Chondrocyte (in vitro differentiated cells): ENCODE measurements at regions not wholly inside any gene's neighbourhood (a gene's known extent, or its start where the extent isn't known, plus 50 kb on each side); places are given as distances from the start of the nearest gene placed in this dataset.
"Not testable (repeated sequence)": the region's sequence is repeated elsewhere in the genome, so short reads cannot be mapped to it uniquely, and the experiment has no call there.

Source experiments
- DNase-seq: peaks from one replicate; pipeline ENCODE4 v3.0.0; 2021; ENCODE audit warnings: mixed read lengths, low spot score
- H3K27ac Mint-ChIP-seq: one replicate; pipeline ENCODE4 v1.8.0; 2021; ENCODE audit warnings: mild to moderate bottlenecking, moderate library complexity, mixed read lengths; ENCODE audit not compliant: unreplicated experiment
- H3K27me3 Mint-ChIP-seq: 2 replicates; pipeline ENCODE4 v1.8.0; 2021; ENCODE audit warnings: low read depth, mixed read lengths
- H3K36me3 Mint-ChIP-seq: 2 replicates; pipeline ENCODE4 v1.8.0; 2021; ENCODE audit warnings: low read depth, mixed read lengths
- H3K4me1 Mint-ChIP-seq: 2 replicates; pipeline ENCODE4 v1.8.0; 2021; ENCODE audit warnings: low read depth, mild to moderate bottlenecking, mixed read lengths
- H3K4me3 Mint-ChIP-seq: one replicate; pipeline ENCODE4 v1.8.0; 2021; ENCODE audit warnings: mild to moderate bottlenecking, moderate library complexity, mixed read lengths; ENCODE audit not compliant: unreplicated experiment
- H3K9me3 Mint-ChIP-seq: 2 replicates; pipeline ENCODE4 v1.8.0; 2021; ENCODE audit warnings: low read depth, mixed read lengths
- CTCF ChIP-seq: fragments of 200-600 bp; sonication (generic); IDR thresholded peaks from 2 replicates; pipeline ENCODE4 v1.5.0; 2021; ENCODE audit warnings: antibody characterized with exemption, mild to moderate bottlenecking, moderate library complexity

- DNase-seq: no peak
- Mint-ChIP-seq H3K27me3 (peaks cover 9% of the 10 kb centered on the region), H3K27ac (no peak overlapping the region), H3K9me3 (no peaks in the 10 kb centered on the region), H3K36me3 (peaks cover 2% of the 10 kb centered on the region), H3K4me3 (no peak overlapping the region), H3K4me1 (no peaks in the 10 kb centered on the region)
- TF ChIP-seq CTCF: no peak
Observed at GRCh38 chr5:120823328-120823727, 359.2 kb downstream of the PRR16 start.

GRCh38 chr5:120831646-120832045 is 367.5 kb downstream of the PRR16 start:
- H3K4me3 Mint-ChIP-seq, H3K27me3 Mint-ChIP-seq, H3K9me3 Mint-ChIP-seq, H3K4me1 Mint-ChIP-seq, H3K36me3 Mint-ChIP-seq, H3K27ac Mint-ChIP-seq, DNase-seq: not testable (repeated sequence)

- no peaks in the 10 kb centered on the region for H3K27me3 Mint-ChIP-seq
- H3K4me1 Mint-ChIP-seq: peaks cover 29% of the 10 kb centered on the region
- no peak overlapping the region for H3K4me3 Mint-ChIP-seq
- H3K9me3 Mint-ChIP-seq: no peaks in the 10 kb centered on the region
- H3K36me3 Mint-ChIP-seq: no peaks in the 10 kb centered on the region
- H3K27ac Mint-ChIP-seq: no peak overlapping the region
- no peak for TF ChIP-seq CTCF
- DNase-seq: no peak
Observed at GRCh38 chr5:120841830-120842229, 377.7 kb downstream of the PRR16 start.

- Mint-ChIP-seq H3K36me3 (no peaks in the 10 kb centered on the region), H3K27ac (no peak overlapping the region), H3K9me3 (no peaks in the 10 kb centered on the region), H3K27me3 (no peaks in the 10 kb centered on the region), H3K4me1 (peaks cover 29% of the 10 kb centered on the region), H3K4me3 (no peak overlapping the region)
- DNase-seq: no peak
- no peak for TF ChIP-seq CTCF
Observed at GRCh38 chr5:120843390-120843980, 379.4 kb downstream of the PRR16 start.

GRCh38 chr5:120848883-120849282 is 384.8 kb downstream of the PRR16 start:
- H3K9me3 Mint-ChIP-seq: no peaks in the 10 kb centered on the region
- no peaks in the 10 kb centered on the region for H3K36me3 Mint-ChIP-seq
- no peak for DNase-seq
- peaks cover 2% of the 10 kb centered on the region for H3K27me3 Mint-ChIP-seq
- TF ChIP-seq CTCF: no peak
- H3K27ac Mint-ChIP-seq: no peak overlapping the region
- H3K4me1 Mint-ChIP-seq: no peaks in the 10 kb centered on the region
- no peak overlapping the region for H3K4me3 Mint-ChIP-seq

- no peak overlapping the region for H3K27ac Mint-ChIP-seq
- H3K4me3 Mint-ChIP-seq: no peak overlapping the region
- no peaks in the 10 kb centered on the region for H3K9me3 Mint-ChIP-seq
- no peak for TF ChIP-seq CTCF
- H3K4me1 Mint-ChIP-seq: no peaks in the 10 kb centered on the region
- H3K27me3 Mint-ChIP-seq: peaks cover 2% of the 10 kb centered on the region
- DNase-seq: no peak
- H3K36me3 Mint-ChIP-seq: no peaks in the 10 kb centered on the region
Observed at GRCh38 chr5:120852222-120852860, 388.2 kb downstream of the PRR16 start.
